Activated naive CD8-positive, alpha-beta T cell (primary cell): ENCODE measurements at regions not wholly inside any gene's neighbourhood (a gene's known extent, or its start where the extent isn't known, plus 50 kb on each side); places are given as distances from the start of the nearest gene placed in this dataset.
"Not testable (repeated sequence)": the region's sequence is repeated elsewhere in the genome, so short reads cannot be mapped to it uniquely, and the experiment has no call there.

Experiments
- H3K27ac Mint-ChIP-seq: one replicate; pipeline ENCODE4 v1.8.0; 2021; ENCODE audit warnings: mixed read lengths
- H3K27me3 Mint-ChIP-seq: one replicate; pipeline ENCODE4 v1.8.0; 2021; ENCODE audit warnings: mixed read lengths
- H3K36me3 Mint-ChIP-seq: one replicate; pipeline ENCODE4 v1.8.0; 2021; ENCODE audit warnings: mixed read lengths
- H3K4me1 Mint-ChIP-seq: one replicate; pipeline ENCODE4 v1.8.0; 2021; ENCODE audit warnings: low read depth, mixed read lengths
- H3K4me3 Mint-ChIP-seq: one replicate; pipeline ENCODE4 v1.8.0; 2021; ENCODE audit warnings: mild to moderate bottlenecking, mixed read lengths
- H3K9me3 Mint-ChIP-seq: one replicate; pipeline ENCODE4 v1.8.0; 2021; ENCODE audit warnings: low read depth, mixed read lengths

DNA sequence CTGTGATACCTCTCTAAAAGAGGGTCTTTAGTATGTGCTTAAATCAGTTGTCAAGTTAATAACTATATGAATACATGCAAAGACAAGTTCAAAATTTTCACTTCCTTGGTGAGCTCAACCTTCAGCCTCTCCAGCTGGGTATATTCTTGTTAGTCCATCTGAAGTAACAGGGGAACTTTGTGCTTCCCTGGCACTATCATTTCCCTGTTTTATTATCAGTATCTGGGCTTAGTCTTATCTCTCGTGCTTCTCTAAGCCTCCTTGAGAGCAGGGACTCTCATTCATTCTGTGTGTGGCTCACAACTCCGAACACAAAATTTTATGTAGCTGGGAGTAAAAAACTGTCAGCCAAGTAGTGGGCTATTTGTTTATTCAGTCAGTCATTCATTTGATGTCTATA lies 175.9 kb upstream of the MAP3K1 start:
- Mint-ChIP-seq H3K27ac (no peak overlapping the region), H3K4me3 (no peak overlapping the region), H3K36me3 (no peaks in the 10 kb centered on the region), H3K9me3 (no peaks in the 10 kb centered on the region), H3K27me3 (no peaks in the 10 kb centered on the region), H3K4me1 (no peaks in the 10 kb centered on the region)

DNA sequence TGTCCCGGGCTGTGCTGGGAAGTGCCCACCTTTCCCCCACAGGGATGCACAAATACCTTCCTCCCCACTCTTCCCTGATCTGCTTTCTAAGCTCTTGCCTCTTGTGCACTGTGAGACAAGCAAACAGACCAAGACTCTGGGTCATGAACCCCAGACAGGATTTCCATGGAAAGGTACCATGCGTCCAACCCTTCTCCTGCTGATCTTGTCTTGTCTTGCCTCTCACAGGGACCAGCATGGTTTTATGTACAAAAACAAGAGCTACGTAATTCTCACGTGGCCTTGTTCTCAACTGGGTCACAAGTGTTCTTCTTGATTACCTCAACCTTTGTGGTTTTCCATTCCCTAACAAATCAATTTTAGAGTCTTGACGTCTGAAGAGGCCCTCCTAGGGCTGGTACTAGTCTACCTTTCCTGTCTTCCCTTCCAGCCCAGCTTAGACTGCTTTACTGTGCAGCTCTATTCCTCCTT lies 176.5 kb upstream of the MAP3K1 start:
- no peaks in the 10 kb centered on the region for H3K27me3 Mint-ChIP-seq
- no peaks in the 10 kb centered on the region for H3K9me3 Mint-ChIP-seq
- no peak overlapping the region for H3K4me3 Mint-ChIP-seq
- H3K27ac Mint-ChIP-seq: no peak overlapping the region
- no peaks in the 10 kb centered on the region for H3K36me3 Mint-ChIP-seq
- H3K4me1 Mint-ChIP-seq: no peaks in the 10 kb centered on the region

DNA sequence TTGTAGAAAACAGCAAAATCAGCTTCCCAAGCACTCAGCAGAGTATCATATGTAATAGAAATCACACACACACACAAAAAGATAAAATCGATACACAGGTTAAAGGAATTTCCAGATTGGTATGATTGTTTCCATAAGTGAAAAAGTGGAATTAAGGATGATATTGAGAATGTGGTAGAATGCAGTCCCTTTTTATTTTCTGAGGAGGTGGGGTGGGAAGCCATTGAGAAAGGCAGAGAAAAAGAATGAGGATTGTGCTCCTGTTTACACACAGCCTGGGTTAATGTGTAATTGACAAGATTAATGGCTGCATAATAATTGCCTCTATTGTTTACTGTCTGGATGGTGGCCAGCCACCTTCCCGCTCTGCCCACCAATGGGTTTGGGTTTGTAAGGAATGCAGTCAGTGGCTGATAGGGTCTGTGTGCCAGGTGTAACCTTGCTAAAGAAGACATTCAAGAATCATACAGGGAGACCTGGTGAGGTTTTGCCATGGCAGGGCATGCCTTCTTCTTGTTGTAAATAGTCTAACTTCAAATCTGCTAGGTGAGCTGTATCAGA lies 177.2 kb upstream of the MAP3K1 start:
- H3K36me3 Mint-ChIP-seq: no peaks in the 10 kb centered on the region
- no peak overlapping the region for H3K4me3 Mint-ChIP-seq
- no peaks in the 10 kb centered on the region for H3K4me1 Mint-ChIP-seq
- H3K27ac Mint-ChIP-seq: no peak overlapping the region
- H3K27me3 Mint-ChIP-seq: no peaks in the 10 kb centered on the region
- no peaks in the 10 kb centered on the region for H3K9me3 Mint-ChIP-seq

DNA sequence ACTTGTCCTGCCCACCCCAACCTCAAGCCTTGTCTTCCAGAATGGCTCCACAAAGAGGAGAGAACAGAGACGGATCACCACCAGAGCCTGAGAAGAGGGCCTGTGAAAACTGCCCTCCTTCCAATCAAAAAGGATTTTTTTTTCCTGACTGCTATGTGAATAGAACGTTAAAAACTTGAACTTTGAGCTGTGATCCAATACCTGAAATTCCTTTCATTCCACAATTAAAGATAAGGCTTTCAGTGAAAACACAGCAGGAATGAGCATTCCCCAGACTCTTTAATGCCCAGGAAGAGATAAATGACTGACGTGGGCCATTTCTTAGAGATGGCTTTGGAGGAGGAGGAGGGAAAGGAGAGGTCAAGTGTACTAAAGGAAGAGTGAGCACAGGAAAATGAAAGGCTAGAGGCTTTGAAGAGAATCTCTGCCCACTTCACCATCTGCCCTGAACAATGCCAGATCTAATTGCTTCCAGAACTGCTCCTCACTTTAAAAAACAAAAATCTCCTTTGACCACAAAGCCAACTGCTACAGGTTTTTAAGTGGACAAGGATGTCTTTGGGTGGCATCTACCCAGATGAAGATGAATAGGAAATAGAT lies 177.9 kb upstream of the MAP3K1 start:
- Mint-ChIP-seq H3K36me3 (no peaks in the 10 kb centered on the region), H3K4me1 (no peaks in the 10 kb centered on the region), H3K4me3 (no peak overlapping the region), H3K27ac (no peak overlapping the region), H3K9me3 (no peaks in the 10 kb centered on the region), H3K27me3 (no peaks in the 10 kb centered on the region)

DNA sequence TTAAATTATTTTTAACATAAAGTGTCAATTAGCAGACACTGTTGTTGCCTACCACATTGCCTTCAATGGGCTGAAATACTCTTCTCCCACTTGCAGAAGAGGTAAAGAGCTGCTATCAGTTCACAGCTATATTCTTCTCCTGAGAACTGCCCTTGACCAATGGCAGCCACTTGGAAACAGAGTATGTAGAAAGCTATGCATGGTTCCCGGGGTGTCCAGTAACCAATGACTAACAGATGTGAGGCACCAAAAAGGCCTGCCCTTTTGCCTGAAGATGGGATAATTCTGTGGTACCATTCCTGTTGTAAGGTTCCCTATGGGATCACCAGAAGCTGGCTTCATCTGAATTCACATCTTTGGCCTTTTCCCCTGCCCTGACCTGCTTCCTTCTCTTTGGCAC lies 181.4 kb upstream of the MAP3K1 start:
- H3K27me3 Mint-ChIP-seq: peaks cover 1% of the 10 kb centered on the region
- no peak overlapping the region for H3K4me3 Mint-ChIP-seq
- no peaks in the 10 kb centered on the region for H3K4me1 Mint-ChIP-seq
- peaks cover 9% of the 10 kb centered on the region for H3K9me3 Mint-ChIP-seq
- H3K36me3 Mint-ChIP-seq: peaks cover 3% of the 10 kb centered on the region
- no peak overlapping the region for H3K27ac Mint-ChIP-seq

DNA sequence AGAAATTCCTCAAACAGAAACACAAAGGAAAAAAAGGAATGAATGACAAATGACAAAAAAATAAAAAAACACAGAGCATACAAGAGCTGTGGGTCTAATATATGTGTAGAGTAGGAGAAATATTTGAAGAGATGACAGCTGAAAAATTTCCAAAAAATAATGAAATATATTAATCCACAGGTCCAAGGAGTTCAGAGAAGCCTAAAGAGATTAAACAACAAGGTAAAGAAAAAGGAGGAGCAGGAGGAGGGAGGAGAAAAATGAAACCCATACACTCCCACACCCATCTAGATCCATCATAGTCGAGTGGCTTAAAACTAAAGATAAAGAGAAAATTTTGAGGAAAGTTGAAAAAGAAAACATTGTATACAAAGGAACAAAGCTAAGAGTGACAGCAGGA lies 182.4 kb upstream of the MAP3K1 start:
- no peak overlapping the region for H3K4me3 Mint-ChIP-seq
- H3K4me1 Mint-ChIP-seq: no peaks in the 10 kb centered on the region
- H3K36me3 Mint-ChIP-seq: peaks cover 7% of the 10 kb centered on the region
- peaks cover 10% of the 10 kb centered on the region for H3K9me3 Mint-ChIP-seq
- H3K27me3 Mint-ChIP-seq: peaks cover 1% of the 10 kb centered on the region
- H3K27ac Mint-ChIP-seq: no peak overlapping the region

DNA sequence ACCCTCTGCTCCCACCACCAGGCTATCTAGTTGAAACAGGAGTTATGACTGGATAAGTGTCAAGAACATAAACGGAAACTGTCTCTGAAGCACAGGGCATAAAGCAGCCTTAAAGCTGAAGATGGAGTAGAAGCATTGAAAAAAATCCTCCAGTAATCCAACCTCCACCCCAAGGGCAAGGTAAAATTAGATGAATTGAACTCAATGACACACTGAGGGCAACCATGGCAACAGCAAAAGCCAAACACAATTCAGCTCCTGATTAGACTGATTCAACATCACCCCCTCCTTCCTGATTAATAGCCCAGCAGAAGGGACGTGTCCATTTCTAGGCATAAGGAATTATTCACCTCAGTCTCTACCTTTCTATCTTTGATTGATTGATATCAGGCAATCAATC lies 183.2 kb upstream of the MAP3K1 start:
- H3K4me1 Mint-ChIP-seq: no peaks in the 10 kb centered on the region
- no peak overlapping the region for H3K4me3 Mint-ChIP-seq
- no peak overlapping the region for H3K27ac Mint-ChIP-seq
- peaks cover 7% of the 10 kb centered on the region for H3K36me3 Mint-ChIP-seq
- peaks cover 1% of the 10 kb centered on the region for H3K27me3 Mint-ChIP-seq
- peaks cover 13% of the 10 kb centered on the region for H3K9me3 Mint-ChIP-seq

DNA sequence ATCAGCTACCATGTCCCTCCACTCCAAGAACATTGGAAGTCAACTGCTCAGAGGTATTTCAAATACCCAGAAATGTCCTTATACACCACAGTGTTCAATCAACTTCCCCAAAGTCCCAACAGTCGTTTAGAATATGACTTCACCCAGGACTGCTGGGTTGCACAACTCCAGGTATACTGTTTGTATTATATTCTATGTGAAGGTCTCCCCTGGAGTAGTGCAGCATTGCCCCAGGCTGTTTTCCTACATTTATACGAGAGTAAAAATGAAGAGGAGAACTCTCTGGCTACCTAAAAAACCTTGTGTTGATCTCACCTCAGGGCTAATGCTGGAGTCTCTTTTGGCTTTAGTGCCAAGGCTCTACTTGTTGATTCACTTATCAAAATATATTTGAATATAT lies 183.6 kb upstream of the MAP3K1 start:
- no peak overlapping the region for H3K27ac Mint-ChIP-seq
- no peaks in the 10 kb centered on the region for H3K4me1 Mint-ChIP-seq
- peaks cover 13% of the 10 kb centered on the region for H3K9me3 Mint-ChIP-seq
- H3K27me3 Mint-ChIP-seq: peaks cover 1% of the 10 kb centered on the region
- H3K4me3 Mint-ChIP-seq: no peak overlapping the region
- peaks cover 7% of the 10 kb centered on the region for H3K36me3 Mint-ChIP-seq

DNA sequence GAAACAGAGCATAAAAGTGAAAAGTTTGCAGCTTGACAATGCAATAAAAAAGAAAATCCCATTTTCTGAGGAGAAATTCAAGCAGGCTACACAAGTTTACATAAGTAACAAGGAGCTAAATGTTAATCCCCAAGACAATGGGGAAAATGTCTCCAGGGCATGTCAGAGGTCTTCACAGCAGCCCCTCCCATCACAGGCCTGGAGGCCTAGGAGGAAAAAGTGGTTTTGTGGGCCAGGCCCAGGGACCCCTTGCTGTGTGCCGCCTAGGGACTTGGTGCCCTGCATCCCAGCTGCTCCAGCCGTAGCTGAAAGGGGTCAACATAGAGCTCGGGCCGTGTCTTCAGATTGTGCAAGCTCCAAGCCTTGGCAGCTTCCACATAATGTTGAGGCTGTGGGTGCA lies 186.7 kb upstream of the MAP3K1 start:
- not testable (repeated sequence) for H3K4me1 Mint-ChIP-seq

DNA sequence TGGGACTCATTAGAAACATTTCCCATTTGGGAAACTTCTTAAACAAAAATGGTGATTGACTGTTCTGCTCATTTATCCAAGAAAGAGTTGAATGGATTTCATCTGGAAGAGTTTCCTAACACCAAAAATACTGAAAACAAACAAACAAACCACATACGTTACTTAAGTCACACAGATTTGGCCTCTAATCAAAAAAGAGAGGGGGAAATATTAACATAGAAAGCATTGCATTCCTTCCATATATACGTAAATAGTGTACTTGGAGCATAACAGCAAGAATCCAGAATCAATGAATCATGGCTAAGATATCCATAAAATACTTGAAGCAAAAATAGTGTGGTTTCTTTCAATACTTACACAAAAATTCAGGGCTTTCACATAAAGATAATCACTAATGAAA lies 189.8 kb upstream of the MAP3K1 start:
- Mint-ChIP-seq H3K27me3 (no peaks in the 10 kb centered on the region), H3K4me1 (no peaks in the 10 kb centered on the region), H3K27ac (no peak overlapping the region), H3K36me3 (peaks cover 11% of the 10 kb centered on the region), H3K9me3 (peaks cover 19% of the 10 kb centered on the region), H3K4me3 (no peak overlapping the region)

More for the DNA sequence above, 186.7 kb upstream of the MAP3K1 start:
- not testable (repeated sequence) for H3K4me3 Mint-ChIP-seq, H3K36me3 Mint-ChIP-seq, H3K27ac Mint-ChIP-seq, H3K27me3 Mint-ChIP-seq
- peaks cover 13% of the 10 kb centered on the region for H3K9me3 Mint-ChIP-seq

DNA sequence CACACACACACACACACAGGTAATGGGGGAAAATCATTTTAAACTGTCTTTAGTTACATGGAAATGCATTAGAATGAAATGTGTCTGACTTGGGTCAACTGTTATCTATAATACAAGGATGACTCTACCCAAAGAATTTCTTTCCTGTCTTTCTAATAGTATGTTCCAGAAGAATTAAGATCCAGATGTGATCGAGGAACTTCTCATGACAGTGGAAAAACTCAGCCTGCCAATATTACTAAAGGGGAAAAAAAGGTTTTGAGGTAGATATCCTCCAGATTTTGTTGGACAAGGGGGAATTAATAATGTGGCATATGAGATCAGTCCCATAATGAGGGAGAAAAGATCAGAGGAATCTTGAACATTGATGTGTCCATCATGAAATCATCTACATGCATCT lies 190.6 kb upstream of the MAP3K1 start:
- Mint-ChIP-seq H3K27me3 (no peaks in the 10 kb centered on the region), H3K9me3 (peaks cover 16% of the 10 kb centered on the region), H3K27ac (no peak overlapping the region), H3K4me1 (peaks cover under 1% of the 10 kb centered on the region), H3K36me3 (peaks cover 8% of the 10 kb centered on the region), H3K4me3 (no peak overlapping the region)

DNA sequence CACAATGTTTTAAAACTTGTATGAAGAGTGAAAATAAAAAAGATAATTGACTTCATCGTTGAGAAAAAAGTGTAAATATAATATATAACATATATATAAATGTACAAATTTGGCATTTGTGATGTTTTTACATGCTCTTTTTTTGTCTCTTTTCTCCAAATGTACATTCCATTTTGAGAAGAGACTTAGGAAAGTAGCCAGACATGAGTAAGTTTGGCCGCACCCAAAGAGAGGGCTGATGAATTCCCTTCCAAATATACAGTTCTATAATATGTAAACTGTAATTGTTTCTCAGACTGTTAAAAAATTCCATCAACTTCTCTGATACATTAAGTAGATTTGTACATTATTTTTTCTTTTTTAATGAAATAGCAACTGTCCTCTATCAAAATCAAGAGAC lies 193.2 kb upstream of the MAP3K1 start:
- Mint-ChIP-seq H3K27ac (no peak overlapping the region), H3K36me3 (peaks cover 11% of the 10 kb centered on the region), H3K4me3 (no peak overlapping the region), H3K9me3 (peaks cover 10% of the 10 kb centered on the region), H3K27me3 (no peaks in the 10 kb centered on the region), H3K4me1 (peaks cover 2% of the 10 kb centered on the region)

DNA sequence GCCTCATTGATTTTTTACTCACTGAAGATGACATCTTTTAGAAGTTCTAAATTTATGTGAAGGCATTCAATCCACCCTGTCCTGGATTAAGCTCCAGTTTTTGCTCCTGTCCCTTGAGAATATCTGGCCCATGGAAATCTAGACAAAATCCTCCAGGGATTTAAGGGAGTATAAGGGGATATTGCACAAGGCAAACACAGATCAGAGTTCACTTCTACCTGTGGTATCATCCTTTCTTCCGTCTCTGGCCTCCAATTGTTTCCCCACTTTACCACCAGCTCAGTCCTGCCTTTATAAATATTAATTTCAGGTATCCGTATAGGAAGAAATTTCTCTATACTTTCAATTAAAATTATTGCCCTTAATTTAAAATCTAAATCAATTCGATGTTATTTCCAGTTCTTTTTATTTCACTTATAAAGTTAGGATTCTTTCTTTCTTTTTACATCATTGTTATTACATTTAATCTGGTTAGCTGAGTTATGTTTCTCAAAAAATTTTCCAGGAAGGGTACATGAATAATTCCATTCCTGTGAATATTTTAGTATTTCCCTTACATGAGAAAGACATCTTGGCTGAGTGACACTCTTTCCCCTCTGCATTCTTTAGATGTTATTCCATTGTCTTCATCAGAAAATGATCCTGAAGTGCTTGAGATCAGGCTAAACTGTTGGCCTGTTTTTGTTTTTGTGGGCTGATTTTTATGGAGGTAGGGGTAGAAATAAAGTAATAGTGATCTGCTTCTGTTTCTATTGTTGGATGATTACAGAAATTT lies 194.3 kb upstream of the MAP3K1 start:
- Mint-ChIP-seq H3K9me3 (peaks cover 10% of the 10 kb centered on the region), H3K4me1 (peaks cover 10% of the 10 kb centered on the region), H3K27me3 (no peaks in the 10 kb centered on the region), H3K4me3 (no peak overlapping the region), H3K27ac (no peak overlapping the region), H3K36me3 (peaks cover 11% of the 10 kb centered on the region)

DNA sequence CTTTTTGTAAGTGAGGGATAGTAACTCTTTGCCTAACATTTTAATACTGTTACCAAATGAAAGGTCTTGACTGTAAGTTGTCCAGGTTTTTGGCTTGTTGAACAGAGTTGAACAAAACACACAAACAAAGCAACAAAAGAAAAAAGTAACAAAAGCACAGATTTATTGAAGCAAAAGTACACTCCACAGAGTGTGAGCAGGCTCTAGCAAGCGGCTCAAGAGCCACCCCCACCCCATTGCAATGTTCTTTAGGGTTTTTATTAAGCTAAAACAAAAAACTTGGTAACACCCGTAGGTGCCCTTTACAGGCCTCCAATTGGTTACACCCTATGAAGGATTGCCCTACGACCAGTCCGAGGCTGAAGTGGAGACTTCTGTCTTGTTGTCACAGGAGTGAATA lies 197.4 kb upstream of the MAP3K1 start:
- Mint-ChIP-seq H3K27ac (no peak overlapping the region), H3K27me3 (no peaks in the 10 kb centered on the region), H3K9me3 (peaks cover 10% of the 10 kb centered on the region), H3K4me1 (peaks cover 41% of the 10 kb centered on the region), H3K4me3 (no peak overlapping the region), H3K36me3 (peaks cover 11% of the 10 kb centered on the region)

DNA sequence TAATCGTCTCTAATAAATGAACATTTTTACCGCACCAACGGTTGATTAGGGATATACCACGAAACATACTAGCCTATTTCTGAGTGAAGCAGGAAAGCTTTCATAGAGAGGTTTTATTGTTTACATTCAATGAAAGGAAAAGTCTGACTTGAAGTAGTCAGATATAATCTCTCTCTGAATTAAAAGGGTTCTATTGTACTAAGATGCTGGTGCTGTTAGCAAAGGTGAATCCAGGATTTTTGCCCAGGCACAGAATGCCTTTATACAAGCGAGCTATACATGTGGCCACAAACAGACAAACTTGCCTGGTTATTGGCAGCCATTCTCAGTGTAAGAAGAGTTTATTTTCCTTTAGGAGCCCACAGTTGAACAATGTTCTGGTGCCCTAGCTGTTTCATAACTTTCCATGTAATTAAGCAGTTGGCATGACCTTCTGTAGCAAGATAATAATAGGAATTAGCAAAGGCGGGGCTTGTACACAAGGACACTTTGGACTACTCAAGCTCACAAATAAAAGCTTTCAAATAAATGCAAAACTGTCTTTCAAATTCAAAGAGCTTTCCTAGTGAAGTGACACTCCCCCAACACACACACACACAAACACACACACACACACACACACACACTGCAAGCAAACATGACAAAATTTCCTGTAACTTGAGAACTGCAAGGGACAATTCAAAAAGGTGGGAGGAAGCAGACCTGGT lies 198.7 kb upstream of the MAP3K1 start:
- Mint-ChIP-seq H3K36me3 (peaks cover 11% of the 10 kb centered on the region), H3K9me3 (peaks cover 11% of the 10 kb centered on the region), H3K27me3 (no peaks in the 10 kb centered on the region), H3K4me3 (no peak overlapping the region), H3K27ac (peak overlapping the region; percentile 4), H3K4me1 (peaks cover 54% of the 10 kb centered on the region)
